ENCODE measurements at regions not wholly inside any gene's neighbourhood (a gene's known extent, or its start where the extent isn't known, plus 50 kb on each side); places are given as distances from the start of the nearest gene placed in this dataset.

GRCh38 chr18:40075616-40076015 is 1879.4 kb upstream of the PIK3C3 start:
- in situ Hi-C loops (cut with MboI; ENCODE audit: low pct_ligation_motif_present in 1 of 4, low pct_unique_long_range_greater_than_20kb in 1 of 4, low sequenced_read_pairs in 3 of 4), result no loop called here
- DNase-seq, result no peak
- WGBS, 2 donors (ENCODE audit: low coverage in 1 of 2), result 54 to 78% methylated on average over 2 of the region's 2 CpGs

GRCh38 chr18:40072761-40073160 is 1882.3 kb upstream of the PIK3C3 start:
- in situ Hi-C loops (cut with MboI; ENCODE audit: low pct_ligation_motif_present in 1 of 4, low pct_unique_long_range_greater_than_20kb in 1 of 4, low sequenced_read_pairs in 3 of 4), result no loop called here
- no peaks in the 10 kb centered on the region for H3K36me3 ChIP-seq
- TF ChIP-seq EP300 (IDR thresholded peaks at IDR 0.05; ENCODE audit: low read depth), result no peak
- TF ChIP-seq CTCF (IDR thresholded peaks at IDR 0.05), result no peak
- TF ChIP-seq POLR2A (IDR thresholded peaks at IDR 0.05), result no peak
- TF ChIP-seq POLR2AphosphoS5 (IDR thresholded peaks at IDR 0.05), result no peak

More at GRCh38 chr18:40075616-40076015, 1879.4 kb upstream of the PIK3C3 start:
- H3K27me3 ChIP-seq, result no peaks in the 10 kb centered on the region
- no peaks in the 10 kb centered on the region for H3K36me3 ChIP-seq
- H3K9me3 ChIP-seq, result no peaks in the 10 kb centered on the region
- intact Hi-C loops (cut with DNase I; ENCODE audit: low total_unique reads), result no loop called here
- H3K4me3 ChIP-seq, result no peak overlapping the region
- H3K4me1 ChIP-seq, result no peaks in the 10 kb centered on the region
- no peak overlapping the region for H3K27ac ChIP-seq
- TF ChIP-seq POLR2AphosphoS5 (IDR thresholded peaks at IDR 0.05) (no peak), POLR2A (IDR thresholded peaks at IDR 0.05) (no peak), CTCF (IDR thresholded peaks at IDR 0.05) (no peak), EP300 (IDR thresholded peaks at IDR 0.05; ENCODE audit: low read depth) (no peak)

GRCh38 chr18:40066368-40066767 is 1888.7 kb upstream of the PIK3C3 start:
- no peak overlapping the region for H3K4me3 ChIP-seq
- no peaks in the 10 kb centered on the region for H3K9me3 ChIP-seq
- in situ Hi-C loops (cut with MboI; ENCODE audit: low pct_ligation_motif_present in 1 of 4, low pct_unique_long_range_greater_than_20kb in 1 of 4, low sequenced_read_pairs in 3 of 4), result no loop called here
- no peak for DNase-seq
- H3K27ac ChIP-seq, result no peak overlapping the region
- no peaks in the 10 kb centered on the region for H3K36me3 ChIP-seq
- H3K4me1 ChIP-seq, result no peaks in the 10 kb centered on the region
- no peak for TF ChIP-seq CTCF (IDR thresholded peaks at IDR 0.05)
- intact Hi-C loops (cut with DNase I; ENCODE audit: low total_unique reads), result no loop called here
- WGBS, 2 donors (ENCODE audit: low coverage in 1 of 2), result 59 to 72% methylated on average over 1 of the region's 1 CpG
- no peaks in the 10 kb centered on the region for H3K27me3 ChIP-seq

More at GRCh38 chr18:40072761-40073160, 1882.3 kb upstream of the PIK3C3 start:
- Histone ChIP-seq H3K27ac (no peak overlapping the region), H3K4me3 (no peak overlapping the region), H3K9me3 (no peaks in the 10 kb centered on the region), H3K27me3 (no peaks in the 10 kb centered on the region), H3K4me1 (no peaks in the 10 kb centered on the region)
- intact Hi-C loops (cut with DNase I; ENCODE audit: low total_unique reads), result no loop called here
- 61 to 68% methylated on average over 2 of the region's 2 CpGs for WGBS, 2 donors (ENCODE audit: low coverage in 1 of 2)
- no peak for DNase-seq

- TF ChIP-seq EP300 (IDR thresholded peaks at IDR 0.05; ENCODE audit: low read depth) (no peak), POLR2AphosphoS5 (IDR thresholded peaks at IDR 0.05) (no peak), POLR2A (IDR thresholded peaks at IDR 0.05) (no peak), CTCF (IDR thresholded peaks at IDR 0.05) (no peak)
- Histone ChIP-seq H3K27ac (no peak overlapping the region), H3K4me3 (no peak overlapping the region), H3K9me3 (no peaks in the 10 kb centered on the region), H3K4me1 (no peaks in the 10 kb centered on the region), H3K27me3 (no peaks in the 10 kb centered on the region), H3K36me3 (no peaks in the 10 kb centered on the region)
- in situ Hi-C loops (cut with MboI; ENCODE audit: low pct_ligation_motif_present in 1 of 4, low pct_unique_long_range_greater_than_20kb in 1 of 4, low sequenced_read_pairs in 3 of 4), result no loop called here
- intact Hi-C loops (cut with DNase I; ENCODE audit: low total_unique reads), result no loop called here
- no peak for DNase-seq
Observed at GRCh38 chr18:40063488-40063887, 1891.5 kb upstream of the PIK3C3 start.
